ENCODE measurements at regions not wholly inside any gene's neighbourhood (a gene's known extent, or its start where the extent isn't known, plus 50 kb on each side); places are given as distances from the start of the nearest gene placed in this dataset.
"Not testable (repeated sequence)": the region's sequence is repeated elsewhere in the genome, so short reads cannot be mapped to it uniquely, and the experiment has no call there.

DNA sequence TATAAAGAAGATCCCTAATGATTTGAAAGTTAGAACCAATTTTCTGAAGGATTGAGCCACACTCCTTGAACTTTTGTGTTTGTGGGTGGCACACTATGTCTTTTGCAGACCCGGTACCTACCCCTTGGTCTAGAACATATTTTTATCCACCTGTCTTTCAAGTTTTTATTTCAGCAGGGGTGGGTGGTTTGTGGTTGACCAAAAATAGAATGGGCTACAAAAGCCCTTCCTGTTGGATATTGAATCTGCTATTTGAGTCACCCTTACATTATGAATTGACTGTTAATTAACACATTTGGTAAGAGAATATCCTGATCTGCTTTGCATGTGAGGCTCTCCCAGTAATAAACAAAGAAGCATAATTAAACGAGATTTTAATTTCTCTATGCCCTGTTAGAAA is 401.2 kb downstream of the POTEH start:
- intact Hi-C loops (cut with DNase I); H3K27ac ChIP-seq; H3K4me3 ChIP-seq; H3K27me3 ChIP-seq; DNase-seq; H3K9me3 ChIP-seq; ATAC-seq; H3K4me1 ChIP-seq; H3K36me3 ChIP-seq: not testable (repeated sequence)

DNA sequence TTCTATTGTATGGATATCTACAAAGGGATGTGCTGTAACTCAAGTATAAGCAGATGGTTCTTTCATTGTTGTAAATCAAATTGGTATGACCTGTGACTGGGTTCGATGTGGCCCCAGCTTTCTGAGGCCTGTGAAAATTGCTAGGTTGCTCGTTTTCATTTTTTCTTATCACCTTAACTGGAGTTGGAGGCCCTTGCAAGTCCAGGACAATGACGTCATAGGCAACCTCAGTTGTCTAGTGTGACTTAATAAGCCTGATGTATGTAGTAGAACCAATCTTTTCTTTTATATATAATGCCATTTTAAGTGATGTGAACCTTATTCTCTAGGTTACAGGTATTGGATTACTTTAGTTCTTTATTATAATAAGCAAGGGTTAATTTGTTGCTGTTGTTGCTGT is 415.3 kb downstream of the POTEH start:
- DNase-seq; H3K4me3 ChIP-seq; intact Hi-C loops (cut with DNase I); H3K9me3 ChIP-seq; ATAC-seq; H3K36me3 ChIP-seq; H3K27ac ChIP-seq; H3K27me3 ChIP-seq; H3K4me1 ChIP-seq: not testable (repeated sequence)

DNA sequence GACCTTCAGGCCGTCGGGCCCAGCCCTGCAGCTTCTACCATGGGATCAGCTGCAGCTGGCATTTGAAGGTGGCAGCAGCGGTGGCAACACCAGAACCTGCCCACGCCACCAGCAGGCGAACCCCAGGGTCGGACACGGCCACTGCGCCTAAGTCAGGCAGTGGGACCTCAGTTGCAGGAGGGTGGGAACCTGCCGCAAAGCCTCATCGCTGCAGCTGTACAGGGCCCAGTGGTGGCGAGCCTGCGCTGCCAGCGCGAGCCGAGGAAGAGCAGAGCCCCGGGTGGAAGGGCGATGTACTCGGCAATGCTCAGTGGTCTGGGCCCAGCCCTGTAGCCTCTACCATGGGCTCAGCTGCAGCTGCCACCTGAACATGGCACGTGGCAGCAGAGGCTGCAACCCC is 441.6 kb downstream of the POTEH start:
- H3K27me3 ChIP-seq; H3K4me3 ChIP-seq; H3K9me3 ChIP-seq; DNase-seq; H3K36me3 ChIP-seq; ATAC-seq; H3K27ac ChIP-seq; intact Hi-C loops (cut with DNase I); H3K4me1 ChIP-seq: not testable (repeated sequence)

DNA sequence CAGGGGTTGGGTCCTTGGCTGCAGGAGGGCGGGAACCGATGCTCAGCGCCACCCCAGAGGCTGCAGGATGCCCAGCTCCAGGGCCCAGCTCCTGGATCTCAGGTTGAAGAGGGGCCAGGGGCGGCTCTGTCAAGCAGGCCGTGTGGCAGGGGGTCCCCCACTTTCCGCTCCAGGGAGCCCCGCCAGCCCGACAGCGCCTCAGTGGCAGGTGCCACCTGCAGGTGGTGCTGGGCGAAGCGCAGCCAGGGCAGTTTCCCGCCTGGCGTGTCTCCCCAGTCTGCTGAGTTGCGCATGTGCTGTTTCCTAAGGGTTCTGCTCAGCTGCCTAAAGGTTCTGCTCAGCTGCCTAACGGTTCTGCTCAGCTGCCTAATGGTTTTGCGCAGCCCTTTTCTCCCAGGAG is 442.1 kb downstream of the POTEH start:
- ATAC-seq = no peak
- TF ChIP-seq, protein P1, sequence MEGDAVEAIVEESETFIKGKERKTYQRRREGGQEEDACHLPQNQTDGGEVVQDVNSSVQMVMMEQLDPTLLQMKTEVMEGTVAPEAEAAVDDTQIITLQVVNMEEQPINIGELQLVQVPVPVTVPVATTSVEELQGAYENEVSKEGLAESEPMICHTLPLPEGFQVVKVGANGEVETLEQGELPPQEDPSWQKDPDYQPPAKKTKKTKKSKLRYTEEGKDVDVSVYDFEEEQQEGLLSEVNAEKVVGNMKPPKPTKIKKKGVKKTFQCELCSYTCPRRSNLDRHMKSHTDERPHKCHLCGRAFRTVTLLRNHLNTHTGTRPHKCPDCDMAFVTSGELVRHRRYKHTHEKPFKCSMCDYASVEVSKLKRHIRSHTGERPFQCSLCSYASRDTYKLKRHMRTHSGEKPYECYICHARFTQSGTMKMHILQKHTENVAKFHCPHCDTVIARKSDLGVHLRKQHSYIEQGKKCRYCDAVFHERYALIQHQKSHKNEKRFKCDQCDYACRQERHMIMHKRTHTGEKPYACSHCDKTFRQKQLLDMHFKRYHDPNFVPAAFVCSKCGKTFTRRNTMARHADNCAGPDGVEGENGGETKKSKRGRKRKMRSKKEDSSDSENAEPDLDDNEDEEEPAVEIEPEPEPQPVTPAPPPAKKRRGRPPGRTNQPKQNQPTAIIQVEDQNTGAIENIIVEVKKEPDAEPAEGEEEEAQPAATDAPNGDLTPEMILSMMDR (IDR thresholded peaks at IDR 0.05) = no peak
- no peaks in the 10 kb centered on the region for H3K36me3 ChIP-seq
- H3K27me3 ChIP-seq = no peaks in the 10 kb centered on the region
- H3K4me1 ChIP-seq = no peaks in the 10 kb centered on the region
- no peak overlapping the region for H3K27ac ChIP-seq
- no peak overlapping the region for H3K4me3 ChIP-seq
- intact Hi-C loops (cut with DNase I) = no loop called here
- no peaks in the 10 kb centered on the region for H3K9me3 ChIP-seq
- no peak for DNase-seq

DNA sequence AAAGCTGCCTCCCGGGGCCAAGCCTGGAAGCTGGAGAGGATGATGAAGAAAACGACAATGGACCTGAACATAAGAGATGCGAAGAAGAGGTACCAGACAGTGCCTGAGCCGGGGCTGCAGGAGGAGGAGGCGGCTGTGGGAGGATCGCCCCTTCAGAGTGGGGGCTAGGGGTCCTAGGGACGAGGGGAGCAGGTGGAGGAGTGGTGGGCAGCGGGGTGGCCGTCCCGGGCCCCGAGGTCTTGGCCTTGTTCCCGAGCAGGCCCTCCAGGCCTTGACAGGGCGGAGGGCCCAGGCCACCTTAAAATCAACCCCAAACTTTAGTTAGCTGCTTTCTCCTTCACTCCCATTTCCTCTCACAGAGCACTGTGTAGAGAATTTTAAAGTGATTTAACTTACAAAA is 442.8 kb downstream of the POTEH start:
- intact Hi-C loops (cut with DNase I); H3K27me3 ChIP-seq; H3K27ac ChIP-seq; H3K36me3 ChIP-seq; DNase-seq; ATAC-seq; H3K9me3 ChIP-seq; H3K4me3 ChIP-seq; H3K4me1 ChIP-seq: not testable (repeated sequence)

DNA sequence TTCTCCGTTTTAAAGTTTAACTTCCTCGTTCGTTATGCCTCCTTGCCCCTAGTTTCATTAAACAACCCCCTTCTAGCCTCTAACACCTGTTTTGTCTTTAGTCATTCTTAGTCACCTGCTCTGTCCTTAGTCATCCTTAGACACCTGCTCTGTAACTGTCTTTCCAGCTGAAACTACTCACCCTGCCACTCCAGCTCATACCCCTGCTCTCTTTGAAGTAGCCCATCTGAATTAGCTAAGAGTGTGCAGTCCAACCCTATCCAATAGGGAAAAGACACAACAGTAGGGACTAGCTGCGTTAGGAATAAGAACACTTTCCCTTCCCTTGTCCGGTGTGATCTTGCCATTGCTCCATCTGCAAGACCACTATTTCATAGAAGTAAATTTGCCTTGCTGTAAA is 446.5 kb downstream of the CCT8L2 start:
- H3K9me3 ChIP-seq; intact Hi-C loops (cut with DNase I); H3K27ac ChIP-seq; H3K4me1 ChIP-seq; H3K36me3 ChIP-seq; H3K27me3 ChIP-seq; ATAC-seq; H3K4me3 ChIP-seq; DNase-seq: not testable (repeated sequence)

DNA sequence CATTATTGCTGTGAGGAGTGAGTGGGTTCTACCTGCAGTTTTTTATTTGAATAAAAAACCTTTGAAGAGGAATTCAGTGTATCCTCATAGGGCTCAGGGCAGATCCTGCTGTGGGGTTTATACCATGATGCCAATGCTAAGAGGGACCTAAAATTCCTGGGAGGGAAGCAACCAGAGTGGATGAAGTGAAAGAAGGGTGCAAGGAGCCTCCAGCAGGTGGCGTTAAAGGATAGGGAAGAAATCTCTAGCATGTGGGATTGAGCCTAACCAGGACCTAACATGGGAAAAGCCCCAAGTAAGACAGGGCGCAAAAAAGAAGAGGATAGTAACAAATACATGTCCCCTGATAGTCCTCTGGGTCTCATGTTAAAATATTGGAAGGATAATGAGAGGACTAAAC is 445.7 kb downstream of the CCT8L2 start:
- DNase-seq; H3K4me1 ChIP-seq; ATAC-seq; H3K27ac ChIP-seq; H3K36me3 ChIP-seq; H3K27me3 ChIP-seq; H3K9me3 ChIP-seq; intact Hi-C loops (cut with DNase I); H3K4me3 ChIP-seq: not testable (repeated sequence)
- TF ChIP-seq, protein P1 (IDR thresholded peaks at IDR 0.05) = peak; percentile 44

DNA sequence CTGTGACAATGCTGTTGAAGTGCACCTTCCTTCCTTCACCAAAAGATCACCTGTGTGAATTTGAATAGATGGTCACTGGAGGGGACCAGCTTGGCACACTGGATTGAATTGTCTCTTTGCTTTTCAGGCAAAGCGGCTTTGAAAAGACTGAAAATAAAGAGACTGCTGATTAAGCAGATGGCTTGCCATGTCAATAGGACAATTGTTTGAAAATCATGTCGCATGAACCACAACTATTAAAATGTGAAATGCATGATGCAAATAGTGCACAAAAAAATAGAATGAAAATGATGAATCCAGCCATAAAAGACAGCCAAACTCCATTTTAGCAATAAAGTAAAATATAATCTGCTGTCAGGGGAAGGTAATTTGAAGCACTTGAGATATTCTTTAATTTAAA is 415.3 kb downstream of the CCT8L2 start:
- H3K4me1 ChIP-seq; H3K4me3 ChIP-seq; H3K27ac ChIP-seq; ATAC-seq; H3K9me3 ChIP-seq; H3K36me3 ChIP-seq; H3K27me3 ChIP-seq; intact Hi-C loops (cut with DNase I); DNase-seq: not testable (repeated sequence)

DNA sequence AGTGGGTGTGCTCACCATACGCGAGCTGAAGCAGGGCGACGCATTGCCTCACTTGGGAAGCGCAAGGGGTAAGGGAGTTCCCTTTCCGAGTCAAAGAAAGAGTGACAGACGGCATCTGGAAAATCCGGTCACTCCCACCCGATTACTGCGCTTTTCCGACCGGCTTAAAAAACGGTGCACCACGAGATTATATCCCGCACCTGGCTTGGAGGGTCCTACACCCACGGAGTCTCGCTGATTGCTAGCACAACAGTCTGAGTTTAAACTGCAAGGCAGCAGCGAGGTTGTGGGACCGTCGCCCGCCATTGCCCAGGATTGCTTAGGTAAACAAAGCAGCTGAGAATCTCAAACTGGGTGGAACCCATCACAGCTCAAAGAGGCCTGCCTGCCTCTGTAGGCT is 408.7 kb downstream of the CCT8L2 start:
- ATAC-seq; DNase-seq; H3K27ac ChIP-seq; H3K9me3 ChIP-seq; H3K27me3 ChIP-seq; intact Hi-C loops (cut with DNase I); H3K4me3 ChIP-seq; H3K4me1 ChIP-seq; H3K36me3 ChIP-seq: not testable (repeated sequence)
